ENCODE measurements at regions not wholly inside any gene's neighbourhood (a gene's known extent, or its start where the extent isn't known, plus 50 kb on each side); places are given as distances from the start of the nearest gene placed in this dataset.

GRCh38 chr10:6912021-6912420 is 331.9 kb upstream of the PRKCQ start:
- no peak for DNase-seq
- intact Hi-C loops (cut with DNase I; ENCODE audit: low total_unique reads) = no loop called here

GRCh38 chr10:6909905-6910560 is 330.0 kb upstream of the PRKCQ start:
- Histone ChIP-seq H3K27me3 (no peaks in the 10 kb centered on the region), H3K4me1 (no peaks in the 10 kb centered on the region), H3K36me3 (no peaks in the 10 kb centered on the region), H3K27ac (no peak overlapping the region), H3K4me3 (no peak overlapping the region), H3K9me3 (no peaks in the 10 kb centered on the region)
- no peak for DNase-seq
- intact Hi-C loops (cut with DNase I; ENCODE audit: low total_unique reads) = no loop called here
- no peak for TF ChIP-seq POLR2A (IDR thresholded peaks at IDR 0.05)
- TF ChIP-seq CTCF (IDR thresholded peaks at IDR 0.05) = no peak

More at GRCh38 chr10:6912021-6912420, 331.9 kb upstream of the PRKCQ start:
- TF ChIP-seq POLR2A (IDR thresholded peaks at IDR 0.05) = no peak
- no peak for TF ChIP-seq CTCF (IDR thresholded peaks at IDR 0.05)
- Histone ChIP-seq H3K4me1 (no peaks in the 10 kb centered on the region), H3K27me3 (no peaks in the 10 kb centered on the region), H3K9me3 (no peaks in the 10 kb centered on the region), H3K4me3 (no peak overlapping the region), H3K27ac (peak overlapping the region in 1 of 2 donors; percentile 49), H3K36me3 (no peaks in the 10 kb centered on the region)

- no peak overlapping the region for H3K4me3 ChIP-seq
- TF ChIP-seq POLR2A (IDR thresholded peaks at IDR 0.05) (no peak), CTCF (IDR thresholded peaks at IDR 0.05) (no peak)
- H3K27me3 ChIP-seq = no peaks in the 10 kb centered on the region
- intact Hi-C loops (cut with DNase I; ENCODE audit: low total_unique reads) = no loop called here
- H3K9me3 ChIP-seq = no peaks in the 10 kb centered on the region
- no peak for DNase-seq
- no peaks in the 10 kb centered on the region for H3K4me1 ChIP-seq
- H3K36me3 ChIP-seq = no peaks in the 10 kb centered on the region
- H3K27ac ChIP-seq = no peak overlapping the region
Observed at GRCh38 chr10:6907877-6908530, 327.9 kb upstream of the PRKCQ start.

DNA sequence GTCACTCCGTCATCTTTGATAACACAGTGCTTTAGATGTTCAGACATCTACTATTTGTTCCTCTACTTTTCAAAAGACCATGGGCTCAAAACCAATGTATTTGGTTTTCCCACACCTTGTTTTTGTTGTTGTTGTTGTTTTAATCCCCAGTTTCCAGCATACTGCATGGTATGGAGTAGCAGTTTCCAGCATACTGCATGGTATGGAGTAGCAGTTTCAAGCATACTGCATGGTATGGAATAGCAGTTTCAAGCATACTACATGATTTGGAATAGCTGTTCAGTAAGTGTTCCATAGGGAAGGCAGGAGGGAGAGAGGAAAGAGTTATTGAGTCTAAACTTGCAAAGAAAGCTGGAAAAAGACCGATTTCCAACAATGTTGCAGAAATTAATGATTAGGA is 314.3 kb upstream of the PRKCQ start:
- H3K27me3 ChIP-seq = no peaks in the 10 kb centered on the region
- DNase-seq = no peak
- no peaks in the 10 kb centered on the region for H3K4me1 ChIP-seq

More for the DNA sequence above, 314.3 kb upstream of the PRKCQ start:
- Histone ChIP-seq H3K36me3 (no peaks in the 10 kb centered on the region), H3K4me3 (no peak overlapping the region), H3K9me3 (no peaks in the 10 kb centered on the region), H3K27ac (no peak overlapping the region)
- intact Hi-C loops (cut with DNase I; ENCODE audit: low total_unique reads) = no loop called here
- TF ChIP-seq CTCF (IDR thresholded peaks at IDR 0.05) (no peak), POLR2A (IDR thresholded peaks at IDR 0.05) (no peak)
